ENCODE measurements at regions not wholly inside any gene's neighbourhood (a gene's known extent, or its start where the extent isn't known, plus 50 kb on each side); places are given as distances from the start of the nearest gene placed in this dataset.

- no peak overlapping the region for H3K4me3 ChIP-seq (ENCODE audit: low read depth, low read length)
- DNase-seq (ENCODE audit: low read depth), result no peak
- in situ Hi-C loops (cut with HindIII; ENCODE audit: low sequenced_read_pairs), result no loop called here
- TF ChIP-seq CTCF (IDR thresholded peaks at IDR 0.05; ENCODE audit: low read depth, low read length, missing control alignments), result no peak
Observed at GRCh38 chr5:99929067-99929805, 605.9 kb upstream of the FAM174A start.

- H3K4me3 ChIP-seq (ENCODE audit: low read depth, low read length), result no peak overlapping the region
- in situ Hi-C loops (cut with HindIII; ENCODE audit: low sequenced_read_pairs), result no loop called here
- no peak for DNase-seq (ENCODE audit: low read depth)
- no peak for TF ChIP-seq CTCF (IDR thresholded peaks at IDR 0.05; ENCODE audit: low read depth, low read length, missing control alignments)
Observed at GRCh38 chr5:99928490-99928889, 606.7 kb upstream of the FAM174A start.

GRCh38 chr5:99926463-99926862 lies 608.7 kb upstream of the FAM174A start:
- in situ Hi-C loops (cut with HindIII; ENCODE audit: low sequenced_read_pairs), result no loop called here
- no peak for DNase-seq (ENCODE audit: low read depth)
- TF ChIP-seq CTCF (IDR thresholded peaks at IDR 0.05; ENCODE audit: low read depth, low read length, missing control alignments), result no peak
- H3K4me3 ChIP-seq (ENCODE audit: low read depth, low read length), result no peak overlapping the region

GRCh38 chr5:99922386-99922785 lies 612.8 kb upstream of the FAM174A start:
- no peak overlapping the region for H3K4me3 ChIP-seq (ENCODE audit: low read depth, low read length)
- DNase-seq (ENCODE audit: low read depth), result no peak
- no peak for TF ChIP-seq CTCF (IDR thresholded peaks at IDR 0.05; ENCODE audit: low read depth, low read length, missing control alignments)
- in situ Hi-C loops (cut with HindIII; ENCODE audit: low sequenced_read_pairs), result no loop called here

GRCh38 chr5:99911971-99912370 lies 623.2 kb upstream of the FAM174A start:
- no peak overlapping the region for H3K4me3 ChIP-seq (ENCODE audit: low read depth, low read length)
- in situ Hi-C loops (cut with HindIII; ENCODE audit: low sequenced_read_pairs), result no loop called here
- no peak for DNase-seq (ENCODE audit: low read depth)
- no peak for TF ChIP-seq CTCF (IDR thresholded peaks at IDR 0.05; ENCODE audit: low read depth, low read length, missing control alignments)

GRCh38 chr5:99906776-99907175 lies 628.4 kb upstream of the FAM174A start:
- in situ Hi-C loops (cut with HindIII; ENCODE audit: low sequenced_read_pairs), result no loop called here
- no peak overlapping the region for H3K4me3 ChIP-seq (ENCODE audit: low read depth, low read length)
- no peak for TF ChIP-seq CTCF (IDR thresholded peaks at IDR 0.05; ENCODE audit: low read depth, low read length, missing control alignments)
- DNase-seq (ENCODE audit: low read depth), result no peak
